Ectodermal cell (in vitro differentiated cells): ENCODE measurements at regions not wholly inside any gene's neighbourhood (a gene's known extent, or its start where the extent isn't known, plus 50 kb on each side); places are given as distances from the start of the nearest gene placed in this dataset.
"Not testable (repeated sequence)": the region's sequence is repeated elsewhere in the genome, so short reads cannot be mapped to it uniquely, and the experiment has no call there.

Source experiments
- H3K27ac ChIP-seq: 2 replicates; pipeline ENCODE4 v1.7.0; 2013; ENCODE audit warnings: mild to moderate bottlenecking, low read depth, low read length; ENCODE audit not compliant: insufficient read depth, poor library complexity, severe bottlenecking
- H3K27me3 ChIP-seq: 2 replicates; pipeline ENCODE4 v1.7.0; 2013; ENCODE audit warnings: mild to moderate bottlenecking, low read length; ENCODE audit not compliant: insufficient read depth, control insufficient read depth, poor library complexity, severe bottlenecking
- H3K36me3 ChIP-seq: one replicate; pipeline ENCODE4 v1.7.0; 2013; ENCODE audit warnings: low read length; ENCODE audit not compliant: control insufficient read depth, insufficient read depth
- H3K4me1 ChIP-seq: one replicate; pipeline ENCODE4 v1.7.0; 2013; ENCODE audit warnings: low read length; ENCODE audit not compliant: control insufficient read depth, insufficient read depth
- H3K4me3 ChIP-seq: 2 replicates; pipeline ENCODE4 v1.7.0; 2013; ENCODE audit warnings: low read depth, low read length, control low read depth; ENCODE audit not compliant: insufficient read depth
- H3K9me3 ChIP-seq: 2 replicates; pipeline ENCODE4 v1.7.0; 2013; ENCODE audit warnings: mild to moderate bottlenecking, low read length, moderate library complexity; ENCODE audit not compliant: control insufficient read depth
- WGBS, 2 experiments: methylation state at CpG; one replicate each; pipeline ENCODE4 v1.1.7; 2013; ENCODE audit warnings: missing lambda C conversion rate in 2 of 2; 5-methylcytosine and 5-hydroxymethylcytosine counted together

DNA sequence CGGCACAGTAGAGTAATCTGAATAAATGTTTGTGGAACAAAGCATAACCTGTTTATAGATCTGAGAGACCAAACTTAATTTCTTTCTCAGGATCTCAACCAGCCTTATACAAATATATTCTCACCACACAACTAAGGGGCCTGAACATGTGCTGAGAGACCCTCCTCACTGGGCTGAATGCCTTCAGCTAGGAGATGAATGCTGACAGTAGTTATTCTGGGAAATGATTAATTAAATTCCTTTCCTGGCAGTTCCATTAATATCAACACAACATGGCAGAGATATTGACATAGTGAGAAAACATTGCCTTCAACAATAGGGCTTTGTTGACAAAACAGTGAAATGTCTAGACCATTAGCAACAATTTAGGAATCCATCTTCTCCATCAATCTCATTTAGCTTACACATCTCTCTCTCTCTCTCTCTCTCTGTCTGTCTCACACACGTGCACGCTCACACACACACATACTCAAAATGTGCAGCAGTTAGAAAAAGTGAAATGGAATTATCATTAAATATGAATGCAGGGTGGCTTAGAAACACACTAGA lies 780.8 kb upstream of the CDH8 start:
- H3K36me3 ChIP-seq: no peaks in the 10 kb centered on the region
- no peaks in the 10 kb centered on the region for H3K4me1 ChIP-seq
- no peaks in the 10 kb centered on the region for H3K27me3 ChIP-seq
- no peak overlapping the region for H3K27ac ChIP-seq
- no peak overlapping the region for H3K4me3 ChIP-seq
- WGBS, 2 experiments: 94 to 100% methylated on average over 1 to 3 of the region's 3 CpGs
- no peaks in the 10 kb centered on the region for H3K9me3 ChIP-seq

DNA sequence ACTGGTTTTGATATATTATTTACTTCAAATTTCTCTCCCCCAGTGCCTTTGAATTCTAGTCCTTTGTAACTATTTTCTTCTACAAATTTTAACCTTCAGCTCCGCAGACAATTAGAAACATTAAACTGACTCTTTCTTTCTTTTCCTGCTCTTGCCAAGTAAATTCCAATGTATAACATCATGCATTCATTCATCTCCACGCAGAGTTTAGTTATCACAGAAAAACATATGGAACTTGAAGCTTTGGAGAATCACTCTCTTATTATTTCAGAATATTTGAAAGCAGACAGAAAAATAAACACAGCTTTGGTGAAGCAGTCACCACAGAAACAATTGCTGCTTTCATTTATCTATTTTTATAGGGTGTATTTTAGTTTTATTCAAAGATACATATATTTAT lies 778.7 kb upstream of the CDH8 start:
- H3K36me3 ChIP-seq: no peaks in the 10 kb centered on the region
- H3K4me1 ChIP-seq: no peaks in the 10 kb centered on the region
- H3K27ac ChIP-seq: no peak overlapping the region
- H3K9me3 ChIP-seq: no peaks in the 10 kb centered on the region
- WGBS, 2 experiments: 91 to 97% methylated on average over 2 of the region's 2 CpGs
- H3K27me3 ChIP-seq: no peaks in the 10 kb centered on the region
- no peak overlapping the region for H3K4me3 ChIP-seq

DNA sequence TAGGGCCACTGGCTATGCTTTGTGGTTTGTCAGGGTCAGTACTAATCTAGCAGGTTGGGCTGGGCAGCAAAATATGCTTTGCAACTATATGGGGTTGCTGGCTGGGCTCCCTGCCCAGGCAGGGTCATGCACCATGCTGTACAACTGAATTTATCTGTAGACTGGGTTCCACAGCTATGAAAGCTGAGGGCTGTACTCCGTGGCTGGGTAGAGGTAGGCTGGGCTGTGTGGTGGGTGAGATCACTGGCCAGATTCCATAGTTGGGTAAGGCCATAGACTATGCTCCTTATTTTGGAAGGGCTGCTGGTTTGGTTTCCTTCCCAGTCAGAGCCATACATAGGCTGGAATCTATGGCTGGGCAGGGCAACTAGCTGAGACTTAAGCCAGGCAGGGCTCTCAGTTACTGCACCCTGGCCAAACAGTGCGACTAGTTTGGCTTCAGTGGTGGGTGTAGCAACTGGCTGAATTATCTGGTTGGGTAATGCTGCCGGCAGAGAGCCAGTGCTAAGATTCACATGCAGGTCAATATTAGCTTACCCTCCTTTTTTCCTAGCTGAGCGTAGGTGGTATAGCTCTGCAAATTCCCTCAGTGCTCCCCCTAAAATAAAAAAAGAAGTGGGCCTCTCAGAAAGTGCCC lies 769.1 kb upstream of the CDH8 start:
- no peak overlapping the region for H3K27ac ChIP-seq
- no peaks in the 10 kb centered on the region for H3K9me3 ChIP-seq
- no peaks in the 10 kb centered on the region for H3K4me1 ChIP-seq
- H3K4me3 ChIP-seq: no peak overlapping the region
- 87 to 96% methylated on average over 4 of the region's 4 CpGs for WGBS, 2 experiments
- no peaks in the 10 kb centered on the region for H3K36me3 ChIP-seq
- no peaks in the 10 kb centered on the region for H3K27me3 ChIP-seq

DNA sequence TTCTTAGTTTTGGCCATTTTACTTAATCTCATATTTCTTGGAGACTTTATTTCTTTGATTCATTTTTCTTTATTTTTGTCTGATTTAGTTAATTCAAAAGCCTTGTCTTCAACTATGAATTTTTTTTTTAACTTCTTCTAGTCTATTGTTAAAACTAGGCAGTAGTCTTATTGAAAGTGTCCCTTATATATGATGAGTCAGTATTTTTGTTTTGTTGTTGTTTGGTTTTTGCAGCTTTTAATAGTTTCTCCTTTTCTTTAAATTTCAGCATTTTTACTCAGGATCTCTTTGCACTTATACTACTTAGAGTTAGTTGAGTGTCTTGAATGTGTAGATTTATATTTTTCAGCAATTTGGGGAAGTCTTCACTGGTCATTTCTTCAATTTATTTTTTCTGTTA lies 758.5 kb upstream of the CDH8 start:
- Histone ChIP-seq H3K4me1 (no peaks in the 10 kb centered on the region), H3K27me3 (no peaks in the 10 kb centered on the region), H3K36me3 (no peaks in the 10 kb centered on the region), H3K4me3 (no peak overlapping the region), H3K27ac (no peak overlapping the region), H3K9me3 (no peaks in the 10 kb centered on the region)

DNA sequence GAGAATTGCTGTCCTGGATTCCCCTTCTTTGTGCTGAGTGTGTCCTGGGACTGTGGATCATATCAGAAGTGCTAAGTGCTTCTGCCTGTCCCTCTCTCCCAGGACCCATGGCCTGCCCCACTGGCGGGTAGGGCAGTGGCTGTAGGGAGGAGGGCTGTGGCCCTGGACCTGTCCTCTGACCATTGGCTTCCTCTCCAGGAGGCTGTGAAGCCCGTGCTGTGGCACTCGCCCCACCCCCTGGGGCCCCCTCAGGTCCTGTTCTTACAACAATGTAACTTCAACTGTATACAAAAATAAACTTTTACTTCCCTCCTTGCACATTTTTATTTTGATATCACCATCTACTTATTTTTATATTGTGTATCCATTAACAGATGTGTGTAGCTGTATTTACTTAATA lies 743.8 kb upstream of the CDH8 start:
- not testable (repeated sequence) for H3K9me3 ChIP-seq, H3K27me3 ChIP-seq, H3K36me3 ChIP-seq, H3K4me1 ChIP-seq, H3K4me3 ChIP-seq, H3K27ac ChIP-seq
- WGBS, 2 experiments: 68 to 80% methylated on average over 3 of the region's 3 CpGs

DNA sequence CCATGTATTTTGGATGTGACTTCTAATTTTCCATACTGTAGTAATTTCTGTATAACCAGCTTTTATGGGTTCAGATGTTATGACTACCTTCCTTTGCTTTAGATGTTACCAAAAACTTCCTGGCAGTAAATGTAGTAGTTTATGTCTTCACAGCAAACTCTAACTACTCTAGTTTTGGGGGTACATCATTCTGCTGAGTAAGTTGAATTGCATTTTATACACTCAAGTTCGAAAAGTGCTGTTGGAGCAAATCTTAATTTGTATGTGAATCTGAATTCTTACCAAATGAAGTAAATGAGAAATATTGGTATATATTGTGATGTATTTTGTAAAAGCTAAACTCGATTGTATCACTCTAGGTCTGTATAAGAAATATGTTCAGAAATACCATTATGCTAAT lies 728.3 kb upstream of the CDH8 start:
- Histone ChIP-seq H3K27me3 (no peaks in the 10 kb centered on the region), H3K4me3 (no peak overlapping the region), H3K9me3 (no peaks in the 10 kb centered on the region)

DNA sequence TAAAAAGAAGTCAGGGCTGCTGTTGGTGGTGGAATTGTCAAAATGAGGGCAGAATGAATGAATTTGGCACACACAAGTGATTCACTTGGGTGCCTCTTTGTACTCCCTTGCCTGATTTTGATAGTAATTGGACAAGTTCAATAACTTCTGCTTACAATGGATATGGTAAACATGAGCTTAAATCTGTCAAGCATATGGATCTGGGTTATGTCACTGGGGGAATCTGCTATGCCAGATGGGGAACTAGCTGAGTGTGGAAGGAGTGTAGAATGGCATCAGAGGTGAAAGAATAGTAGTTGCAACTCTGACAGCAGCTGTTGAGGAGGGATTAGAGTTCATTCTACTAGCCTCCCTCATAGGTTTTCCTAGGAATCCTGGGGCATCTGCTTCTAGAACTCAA lies 724.2 kb upstream of the CDH8 start:
- Histone ChIP-seq H3K9me3 (no peaks in the 10 kb centered on the region), H3K27ac (no peak overlapping the region), H3K4me1 (no peaks in the 10 kb centered on the region), H3K36me3 (no peaks in the 10 kb centered on the region), H3K4me3 (no peak overlapping the region), H3K27me3 (no peaks in the 10 kb centered on the region)

More for the DNA sequence above, 728.3 kb upstream of the CDH8 start:
- 72 to 100% methylated on average over 1 of the region's 2 CpGs for WGBS, 2 experiments
- H3K4me1 ChIP-seq: no peaks in the 10 kb centered on the region
- H3K27ac ChIP-seq: no peak overlapping the region
- H3K36me3 ChIP-seq: no peaks in the 10 kb centered on the region

DNA sequence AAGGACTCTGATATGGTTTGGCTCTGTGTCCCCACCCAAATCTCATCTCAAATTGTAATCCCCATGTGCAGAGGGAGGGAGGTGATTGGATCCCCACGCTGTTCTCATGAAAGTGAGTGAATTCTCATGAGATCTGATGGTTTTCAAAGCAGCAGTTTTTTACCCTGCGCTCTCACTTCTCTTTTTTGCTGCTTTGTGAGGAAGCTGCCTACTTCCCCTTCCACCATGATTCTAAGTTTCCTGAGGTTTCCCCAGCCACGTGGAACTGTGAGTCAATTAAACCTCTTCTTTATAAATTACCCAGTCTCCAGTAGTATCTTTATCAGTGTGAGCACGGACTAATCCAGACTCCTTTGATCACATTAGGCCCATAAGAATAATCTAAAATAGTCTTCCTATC lies 719.7 kb upstream of the CDH8 start:
- H3K4me3 ChIP-seq: no peak overlapping the region
- H3K27ac ChIP-seq: no peak overlapping the region
- H3K9me3 ChIP-seq: no peaks in the 10 kb centered on the region
- H3K36me3 ChIP-seq: no peaks in the 10 kb centered on the region
- WGBS, 2 experiments: 90 to 92% methylated on average over 4 of the region's 4 CpGs
- no peaks in the 10 kb centered on the region for H3K4me1 ChIP-seq
- no peaks in the 10 kb centered on the region for H3K27me3 ChIP-seq

DNA sequence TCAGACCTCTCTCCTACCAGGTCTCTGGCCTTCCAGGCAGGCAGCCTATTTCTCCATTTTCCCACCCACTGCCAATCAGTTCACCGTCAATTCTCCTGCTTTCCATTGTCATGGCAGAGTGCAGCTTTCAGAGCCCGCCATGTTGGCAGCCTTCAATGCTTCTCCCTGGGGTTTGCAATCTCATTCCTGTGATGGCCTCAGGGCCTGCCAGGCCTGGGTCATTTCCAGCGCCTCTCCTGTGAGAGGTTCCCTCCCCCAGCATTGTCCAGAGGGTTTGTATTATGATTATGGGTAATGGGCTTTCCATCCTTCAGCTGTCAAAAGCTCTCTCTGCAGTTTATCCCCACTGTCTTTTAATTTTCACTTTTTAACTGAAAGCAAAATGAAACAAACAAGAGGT lies 716.6 kb upstream of the CDH8 start:
- no peaks in the 10 kb centered on the region for H3K4me1 ChIP-seq
- no peak overlapping the region for H3K27ac ChIP-seq
- H3K9me3 ChIP-seq: no peaks in the 10 kb centered on the region
- 79 to 81% methylated on average over 3 of the region's 3 CpGs for WGBS, 2 experiments
- H3K27me3 ChIP-seq: no peaks in the 10 kb centered on the region
- H3K36me3 ChIP-seq: no peaks in the 10 kb centered on the region
- no peak overlapping the region for H3K4me3 ChIP-seq

DNA sequence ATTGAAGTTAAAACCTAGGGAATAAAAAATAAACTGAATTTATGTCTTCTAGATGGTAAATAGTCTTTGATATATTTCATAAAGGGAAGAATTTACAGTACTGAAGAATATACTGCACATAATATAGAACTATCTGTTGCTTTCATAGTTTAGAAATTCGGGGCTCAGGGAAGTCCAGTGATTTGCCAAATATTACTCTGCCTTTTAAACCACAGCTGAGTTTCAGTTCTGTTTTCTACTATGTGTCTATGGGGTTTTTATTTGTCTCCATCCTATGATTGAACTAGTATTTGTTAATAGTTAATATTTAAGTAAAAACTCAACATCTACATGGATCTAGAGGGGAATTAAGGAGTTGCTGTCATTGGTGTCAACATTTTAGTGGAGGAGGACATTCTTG lies 715.0 kb upstream of the CDH8 start:
- Histone ChIP-seq H3K36me3 (no peaks in the 10 kb centered on the region), H3K4me1 (no peaks in the 10 kb centered on the region)
- 67% methylated on average over 1 of the region's 1 CpG; no CpG with 5 or more reads in 1 of the 2 experiments for WGBS, 2 experiments

DNA sequence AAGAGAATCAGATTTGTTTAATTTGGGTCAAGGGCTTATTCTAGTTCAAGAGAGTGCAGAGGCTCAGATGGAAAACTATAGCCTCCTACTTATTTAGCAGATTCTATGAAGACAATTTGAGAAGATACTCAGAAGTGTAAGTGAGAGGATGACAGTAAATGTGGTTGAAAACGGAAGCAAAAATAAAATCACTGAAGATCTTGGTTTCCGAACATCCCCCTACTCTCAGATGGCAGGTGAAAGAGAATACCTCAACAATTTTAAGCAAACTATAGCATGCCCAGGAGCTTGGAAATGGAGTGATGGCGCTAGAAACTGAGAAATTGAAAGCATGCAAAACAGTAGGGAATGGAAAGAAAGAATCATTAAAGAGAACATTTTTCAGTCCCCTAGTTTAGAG lies 705.5 kb upstream of the CDH8 start:
- no peaks in the 10 kb centered on the region for H3K4me1 ChIP-seq
- H3K27ac ChIP-seq: no peak overlapping the region
- no peaks in the 10 kb centered on the region for H3K27me3 ChIP-seq
- no peaks in the 10 kb centered on the region for H3K36me3 ChIP-seq
- no peak overlapping the region for H3K4me3 ChIP-seq
- no peaks in the 10 kb centered on the region for H3K9me3 ChIP-seq
- 58 to 67% methylated on average over 3 of the region's 3 CpGs for WGBS, 2 experiments

More for the DNA sequence above, 715.0 kb upstream of the CDH8 start:
- Histone ChIP-seq H3K27me3 (no peaks in the 10 kb centered on the region), H3K27ac (no peak overlapping the region), H3K4me3 (no peak overlapping the region), H3K9me3 (no peaks in the 10 kb centered on the region)
